ENCODE measurements at regions not wholly inside any gene's neighbourhood (a gene's known extent, or its start where the extent isn't known, plus 50 kb on each side); places are given as distances from the start of the nearest gene placed in this dataset.

GRCh38 chr13:94933936-94934335 lies 221.6 kb upstream of the SOX21 start:
- H3K79me2 ChIP-seq (replicated peaks; ENCODE audit: insufficient read depth): no peaks in the 10 kb centered on the region
- H3K27ac ChIP-seq (ENCODE audit: low read depth): no peak overlapping the region
- no peak for TF ChIP-seq EZH2 (IDR thresholded peaks at IDR 0.05; ENCODE audit: low read depth, unreplicated experiment)
- no peaks in the 10 kb centered on the region for H3K27me3 ChIP-seq (ENCODE audit: insufficient read depth)
- no peak for DNase-seq (ENCODE audit: low spot score)
- no peaks in the 10 kb centered on the region for H4K20me1 ChIP-seq (replicated peaks; ENCODE audit: insufficient read depth)
- H3K9me3 Mint-ChIP-seq: peaks cover 5% of the 10 kb centered on the region; the same call in 1 of the 3 replicates
- peak overlapping the region; percentile 77; the same call in 1 of the 2 replicates for H2AFZ ChIP-seq
- no peaks in the 10 kb centered on the region for H3K4me1 ChIP-seq (ENCODE audit: insufficient read depth)
- no peaks in the 10 kb centered on the region for H3K27me3 Mint-ChIP-seq (ENCODE audit: insufficient read depth, low read depth, poor library complexity)
- H3F3A ChIP-seq (replicated peaks; ENCODE audit: low read depth): no peaks in the 10 kb centered on the region
- no peak overlapping the region for H3K4me2 ChIP-seq
- no peak for ATAC-seq
- no peaks in the 10 kb centered on the region; the same call in 1 of the 2 replicates for H3K9me2 ChIP-seq (ENCODE audit: insufficient read depth)
- peaks cover 7% of the 10 kb centered on the region; the same call in 1 of the 3 replicates for H3K36me3 Mint-ChIP-seq (ENCODE audit: low read depth)
- H3K4me3 ChIP-seq: no peak overlapping the region
- H3K4me3 Mint-ChIP-seq: no peak overlapping the region
- no peaks in the 10 kb centered on the region for H3K36me3 ChIP-seq (ENCODE audit: insufficient read depth)
- H3K4me1 Mint-ChIP-seq: no peaks in the 10 kb centered on the region
- H3K27ac Mint-ChIP-seq: 0 out of 2 replicates have a peak overlapping the region, but pooled peaks have one; percentile 32

DNA sequence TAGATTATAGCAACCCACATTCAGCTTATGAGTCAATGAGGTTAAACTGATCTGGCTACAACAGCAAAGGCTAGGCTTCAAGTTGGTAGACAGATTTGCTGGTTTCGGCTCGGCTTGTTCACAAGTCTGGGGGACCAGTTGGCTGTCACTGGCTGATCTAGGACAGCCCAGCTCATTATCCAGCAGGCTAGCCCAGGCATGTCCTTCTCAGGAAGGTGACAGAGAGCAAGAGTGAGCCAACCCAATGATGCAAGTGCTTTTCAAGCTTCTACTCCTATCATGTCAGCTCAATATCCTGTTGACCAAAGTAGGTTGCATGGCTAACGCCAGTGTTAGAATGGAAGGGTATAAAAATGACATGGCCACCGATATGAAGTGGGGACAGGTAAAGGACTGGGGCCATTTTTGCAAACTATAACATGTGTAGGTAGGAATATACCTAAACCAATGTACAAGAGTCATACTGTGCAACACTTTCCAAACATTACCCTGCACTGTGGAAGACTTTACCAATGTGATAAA lies 220.9 kb upstream of the SOX21 start:
- Histone ChIP-seq H2AFZ (peak overlapping the region; percentile 77), H3K79me2 (replicated peaks; ENCODE audit: insufficient read depth) (no peaks in the 10 kb centered on the region), H3K27me3 (ENCODE audit: insufficient read depth) (no peaks in the 10 kb centered on the region), H3F3A (replicated peaks; ENCODE audit: low read depth) (no peaks in the 10 kb centered on the region), H3K4me3 (no peak overlapping the region), H3K36me3 (ENCODE audit: insufficient read depth) (no peaks in the 10 kb centered on the region), H3K4me1 (ENCODE audit: insufficient read depth) (no peaks in the 10 kb centered on the region), H3K9me2 (ENCODE audit: insufficient read depth) (no peaks in the 10 kb centered on the region; the same call in none of the 2 replicates), H3K4me2 (no peak overlapping the region), H3K27ac (ENCODE audit: low read depth) (no peak overlapping the region), H4K20me1 (replicated peaks; ENCODE audit: insufficient read depth) (no peaks in the 10 kb centered on the region)
- no peaks in the 10 kb centered on the region for H3K27me3 Mint-ChIP-seq (ENCODE audit: insufficient read depth, low read depth, poor library complexity)
- no peaks in the 10 kb centered on the region for H3K4me1 Mint-ChIP-seq
- ATAC-seq (no peak), DNase-seq (ENCODE audit: low spot score) (no peak)
- H3K36me3 Mint-ChIP-seq (ENCODE audit: low read depth): peaks cover 7% of the 10 kb centered on the region; the same call in 1 of the 3 replicates
- peaks cover 5% of the 10 kb centered on the region; the same call in 1 of the 3 replicates for H3K9me3 Mint-ChIP-seq
- H3K27ac Mint-ChIP-seq: no peak overlapping the region
- no peak overlapping the region for H3K4me3 Mint-ChIP-seq
- no peak for TF ChIP-seq ZNF331 (CRISPR knock-in tag; IDR thresholded peaks at IDR 0.05; ENCODE audit: low read depth)
- no peak for TF ChIP-seq JUNB (IDR thresholded peaks at IDR 0.05; ENCODE audit: unreplicated experiment)
- TF ChIP-seq, protein P1, sequence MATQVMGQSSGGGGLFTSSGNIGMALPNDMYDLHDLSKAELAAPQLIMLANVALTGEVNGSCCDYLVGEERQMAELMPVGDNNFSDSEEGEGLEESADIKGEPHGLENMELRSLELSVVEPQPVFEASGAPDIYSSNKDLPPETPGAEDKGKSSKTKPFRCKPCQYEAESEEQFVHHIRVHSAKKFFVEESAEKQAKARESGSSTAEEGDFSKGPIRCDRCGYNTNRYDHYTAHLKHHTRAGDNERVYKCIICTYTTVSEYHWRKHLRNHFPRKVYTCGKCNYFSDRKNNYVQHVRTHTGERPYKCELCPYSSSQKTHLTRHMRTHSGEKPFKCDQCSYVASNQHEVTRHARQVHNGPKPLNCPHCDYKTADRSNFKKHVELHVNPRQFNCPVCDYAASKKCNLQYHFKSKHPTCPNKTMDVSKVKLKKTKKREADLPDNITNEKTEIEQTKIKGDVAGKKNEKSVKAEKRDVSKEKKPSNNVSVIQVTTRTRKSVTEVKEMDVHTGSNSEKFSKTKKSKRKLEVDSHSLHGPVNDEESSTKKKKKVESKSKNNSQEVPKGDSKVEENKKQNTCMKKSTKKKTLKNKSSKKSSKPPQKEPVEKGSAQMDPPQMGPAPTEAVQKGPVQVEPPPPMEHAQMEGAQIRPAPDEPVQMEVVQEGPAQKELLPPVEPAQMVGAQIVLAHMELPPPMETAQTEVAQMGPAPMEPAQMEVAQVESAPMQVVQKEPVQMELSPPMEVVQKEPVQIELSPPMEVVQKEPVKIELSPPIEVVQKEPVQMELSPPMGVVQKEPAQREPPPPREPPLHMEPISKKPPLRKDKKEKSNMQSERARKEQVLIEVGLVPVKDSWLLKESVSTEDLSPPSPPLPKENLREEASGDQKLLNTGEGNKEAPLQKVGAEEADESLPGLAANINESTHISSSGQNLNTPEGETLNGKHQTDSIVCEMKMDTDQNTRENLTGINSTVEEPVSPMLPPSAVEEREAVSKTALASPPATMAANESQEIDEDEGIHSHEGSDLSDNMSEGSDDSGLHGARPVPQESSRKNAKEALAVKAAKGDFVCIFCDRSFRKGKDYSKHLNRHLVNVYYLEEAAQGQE (IDR thresholded peaks at IDR 0.05; ENCODE audit: unreplicated experiment): no peak
- TF ChIP-seq ZNF114 (CRISPR knock-in tag; IDR thresholded peaks at IDR 0.05): no peak
- TF ChIP-seq NANOG (IDR thresholded peaks at IDR 0.05; ENCODE audit: borderline replicate concordance): no peak
- TF ChIP-seq CREB1 (CRISPR knock-in tag; IDR thresholded peaks at IDR 0.05; ENCODE audit: low read depth): no peak
- no peak for TF ChIP-seq EZH2phosphoT487 (IDR thresholded peaks at IDR 0.05; ENCODE audit: unreplicated experiment)
- no peak for TF ChIP-seq POLR2AphosphoS5 (IDR thresholded peaks at IDR 0.05; ENCODE audit: low read depth)
